ENCODE measurements at regions not wholly inside any gene's neighbourhood (a gene's known extent, or its start where the extent isn't known, plus 50 kb on each side); places are given as distances from the start of the nearest gene placed in this dataset.

DNA sequence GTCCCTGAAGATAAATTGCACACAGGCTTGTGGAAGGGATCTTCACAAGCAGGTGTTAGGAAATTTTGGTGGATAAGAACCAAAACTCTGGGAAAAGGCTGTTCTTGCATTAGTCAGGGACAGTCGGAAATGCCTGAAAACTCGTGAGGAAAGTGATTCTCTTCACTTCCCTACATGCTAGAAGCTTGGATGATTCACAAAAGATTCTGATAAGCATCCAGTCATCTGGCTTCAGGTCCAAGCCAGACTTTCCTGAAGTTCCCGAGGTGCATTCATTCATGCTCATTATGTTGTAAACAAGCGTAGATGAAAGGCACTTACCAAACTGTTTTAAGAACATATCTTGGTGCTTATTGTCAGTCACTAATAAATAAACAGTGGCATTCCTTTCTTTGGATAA is 1028.7 kb downstream of the NTRK3 start:
- ATAC-seq (no peak), DNase-seq (no peak)
- WGBS, 2 donors, result 30 to 46% methylated on average over 4 of the region's 4 CpGs
- no peaks in the 10 kb centered on the region for H3K9me3 ChIP-seq
- no peaks in the 10 kb centered on the region for H3K27me3 ChIP-seq
- TF ChIP-seq CTCF (IDR thresholded peaks at IDR 0.05) (no peak), POLR2A (IDR thresholded peaks at IDR 0.05) (no peak)
- H3K4me1 ChIP-seq, result no peaks in the 10 kb centered on the region
- H3K27ac ChIP-seq, result no peak overlapping the region
- H3K36me3 ChIP-seq (replicated peaks in 1 of 2; ENCODE audit: insufficient read depth in 1 of 2, low read depth in 2 of 2), result no peaks in the 10 kb centered on the region
- H3K4me3 ChIP-seq, result no peak overlapping the region
- intact Hi-C loops (cut with DNase I), result no loop called here

DNA sequence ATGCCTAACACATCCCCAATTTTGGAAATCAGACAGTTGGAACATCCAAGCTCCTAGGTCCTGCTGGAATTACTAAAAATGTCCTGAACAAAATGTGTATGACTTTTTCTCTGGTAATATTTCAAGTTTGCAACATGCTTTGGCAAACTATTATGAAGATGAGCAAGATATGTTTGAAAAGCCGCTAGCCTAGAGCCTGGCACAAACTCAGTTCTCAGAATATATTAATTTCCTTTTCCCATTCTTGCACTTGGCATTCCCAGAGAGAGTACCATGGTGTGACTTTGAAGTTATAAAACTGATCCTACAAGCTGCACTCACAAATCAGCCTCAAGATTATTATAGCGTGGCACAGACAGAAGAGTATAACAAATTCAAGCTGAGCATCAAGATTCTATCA is 1031.1 kb downstream of the NTRK3 start:
- Histone ChIP-seq H3K4me1 (no peaks in the 10 kb centered on the region), H3K36me3 (replicated peaks in 1 of 2; ENCODE audit: insufficient read depth in 1 of 2, low read depth in 2 of 2) (no peaks in the 10 kb centered on the region), H3K4me3 (no peak overlapping the region), H3K27ac (no peak overlapping the region), H3K9me3 (no peaks in the 10 kb centered on the region), H3K27me3 (no peaks in the 10 kb centered on the region)
- no peak for ATAC-seq
- DNase-seq, result no peak
- 53 to 91% methylated on average over 2 of the region's 2 CpGs for WGBS, 2 donors
- no peak for TF ChIP-seq CTCF (IDR thresholded peaks at IDR 0.05)
- no peak for TF ChIP-seq POLR2A (IDR thresholded peaks at IDR 0.05)
- intact Hi-C loops (cut with DNase I), result no loop called here

GRCh38 chr15:87224404-87224803 is 1032.1 kb downstream of the NTRK3 start:
- DNase-seq (no peak), ATAC-seq (no peak)
- H3K27ac ChIP-seq, result no peak overlapping the region
- H3K36me3 ChIP-seq (replicated peaks in 1 of 2; ENCODE audit: insufficient read depth in 1 of 2, low read depth in 2 of 2), result no peaks in the 10 kb centered on the region
- H3K4me1 ChIP-seq, result no peaks in the 10 kb centered on the region
- no peak overlapping the region for H3K4me3 ChIP-seq
- 55 to 57% methylated on average over 3 of the region's 3 CpGs for WGBS, 2 donors
- TF ChIP-seq POLR2A (IDR thresholded peaks at IDR 0.05) (no peak), CTCF (IDR thresholded peaks at IDR 0.05) (no peak)
- H3K9me3 ChIP-seq, result no peaks in the 10 kb centered on the region
- no peaks in the 10 kb centered on the region for H3K27me3 ChIP-seq
- intact Hi-C loops (cut with DNase I), result no loop called here

DNA sequence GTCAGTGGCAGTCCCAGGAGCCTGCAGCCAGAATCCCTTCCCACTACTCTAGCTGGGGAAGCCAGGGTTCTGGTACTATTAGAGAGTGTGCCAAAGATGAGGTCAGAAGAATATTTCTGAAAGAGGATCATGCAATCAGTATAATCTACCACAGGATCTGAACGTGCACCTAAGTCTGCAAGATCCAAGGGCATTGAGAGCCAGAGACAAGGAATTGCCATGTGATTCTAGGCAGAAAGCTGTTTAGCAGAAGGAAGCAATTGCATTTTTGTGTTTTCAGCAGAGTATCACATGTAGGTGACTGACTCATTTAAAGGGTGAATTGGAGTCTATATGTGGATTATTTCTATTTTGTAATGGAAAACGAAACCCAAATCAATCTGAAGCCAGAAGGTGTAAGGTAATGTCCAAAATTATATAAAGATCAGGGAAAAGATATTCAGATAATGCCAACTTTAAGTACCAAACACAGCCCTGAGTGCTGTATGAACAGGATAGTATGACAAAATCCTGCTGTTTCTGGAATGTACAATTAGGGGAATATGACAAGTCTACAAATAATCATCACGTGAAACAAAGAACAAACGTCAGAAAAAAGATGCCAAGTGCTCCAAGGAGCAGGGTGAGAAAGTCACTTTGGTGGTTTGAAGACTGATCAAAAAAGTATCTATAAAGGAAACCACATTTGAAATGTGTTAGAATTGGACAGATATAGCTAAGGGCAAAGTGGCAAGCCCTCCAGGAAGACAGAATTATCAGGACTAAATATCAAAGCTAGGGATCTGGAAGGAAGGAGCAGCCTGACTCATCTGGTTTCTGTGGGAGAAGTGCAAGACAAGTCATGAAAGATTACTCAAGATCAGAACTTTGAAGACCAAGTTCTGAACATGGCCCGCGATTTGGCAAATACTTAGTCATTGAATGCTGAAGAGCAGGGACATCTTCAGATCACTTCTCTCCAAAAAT is 1036.6 kb downstream of the NTRK3 start:
- 46 to 50% methylated on average over 6 of the region's 6 CpGs for WGBS, 2 donors
- no peak for ATAC-seq
- intact Hi-C loops (cut with DNase I), result no loop called here

More for the DNA sequence above, 1036.6 kb downstream of the NTRK3 start:
- TF ChIP-seq CTCF (IDR thresholded peaks at IDR 0.05) (no peak), POLR2A (IDR thresholded peaks at IDR 0.05) (no peak)
- H3K9me3 ChIP-seq, result no peaks in the 10 kb centered on the region
- DNase-seq, result no peak
- no peaks in the 10 kb centered on the region for H3K4me1 ChIP-seq
- no peaks in the 10 kb centered on the region for H3K36me3 ChIP-seq (replicated peaks in 1 of 2; ENCODE audit: insufficient read depth in 1 of 2, low read depth in 2 of 2)
- no peak overlapping the region for H3K27ac ChIP-seq
- H3K27me3 ChIP-seq, result no peaks in the 10 kb centered on the region
- H3K4me3 ChIP-seq, result no peak overlapping the region

Measured in body of pancreas (tissue), 4 donors.